NT2/D1 (cell line): ENCODE measurements at regions not wholly inside any gene's neighbourhood (a gene's known extent, or its start where the extent isn't known, plus 50 kb on each side); places are given as distances from the start of the nearest gene placed in this dataset.

Experiments used
- YY1 ChIP-seq: IDR thresholded peaks from 2 replicates; pipeline ENCODE4 v1.6.1; 2011; ENCODE audit not compliant: insufficient read length, insufficient read depth
- ZNF274 ChIP-seq: IDR thresholded peaks from 2 replicates; pipeline ENCODE4 v1.6.1; 2011; ENCODE audit warnings: mild to moderate bottlenecking, low read depth, low read length

DNA sequence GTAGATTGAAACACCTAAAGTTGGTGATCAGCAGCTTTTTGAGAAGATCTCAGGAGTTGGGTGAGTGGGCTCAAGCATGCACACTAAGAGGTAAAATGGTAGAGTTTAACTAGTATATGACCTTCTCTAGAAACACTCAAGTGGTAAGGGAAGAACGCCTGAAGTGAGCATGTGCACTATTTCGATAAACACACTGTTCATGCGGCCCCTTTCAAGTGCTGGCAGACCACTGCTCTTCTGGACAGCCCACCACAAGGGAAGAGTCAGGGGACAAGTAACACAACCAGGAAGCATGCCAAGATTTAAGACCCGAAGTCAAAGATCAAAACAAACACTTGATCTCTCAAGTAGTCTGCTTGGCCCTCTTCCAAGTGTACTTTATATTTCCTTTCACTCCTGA is 519.5 kb upstream of the ZWINT start:
- TF ChIP-seq YY1 (no peak), ZNF274 (no peak)
